ENCODE measurements at regions not wholly inside any gene's neighbourhood (a gene's known extent, or its start where the extent isn't known, plus 50 kb on each side); places are given as distances from the start of the nearest gene placed in this dataset.

DNA sequence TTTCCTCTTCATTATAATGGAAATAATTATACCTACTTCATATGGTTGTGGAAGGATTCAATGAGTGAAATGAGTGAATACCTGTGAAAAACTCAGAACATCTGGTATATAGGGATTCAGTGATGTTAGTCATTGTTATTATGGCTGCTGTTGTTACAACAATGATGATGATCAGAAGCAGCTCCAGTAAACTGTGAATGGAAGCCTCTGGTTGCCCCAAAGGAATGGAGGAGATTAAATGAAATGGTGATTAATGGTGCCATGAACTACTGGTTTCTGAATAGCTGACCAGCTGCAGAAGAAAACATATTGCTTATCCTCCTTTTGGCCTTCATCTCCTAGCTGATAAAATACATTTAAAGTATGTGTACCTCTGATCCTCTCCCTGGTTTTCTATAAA lies 372.0 kb downstream of the ARHGEF28 start:
- H3K4me3 ChIP-seq (replicated peaks; ENCODE audit: low read depth, low read length), result no peak overlapping the region
- DNase-seq (ENCODE audit: low read depth), result peak; percentile 20
- TF ChIP-seq, protein P1, sequence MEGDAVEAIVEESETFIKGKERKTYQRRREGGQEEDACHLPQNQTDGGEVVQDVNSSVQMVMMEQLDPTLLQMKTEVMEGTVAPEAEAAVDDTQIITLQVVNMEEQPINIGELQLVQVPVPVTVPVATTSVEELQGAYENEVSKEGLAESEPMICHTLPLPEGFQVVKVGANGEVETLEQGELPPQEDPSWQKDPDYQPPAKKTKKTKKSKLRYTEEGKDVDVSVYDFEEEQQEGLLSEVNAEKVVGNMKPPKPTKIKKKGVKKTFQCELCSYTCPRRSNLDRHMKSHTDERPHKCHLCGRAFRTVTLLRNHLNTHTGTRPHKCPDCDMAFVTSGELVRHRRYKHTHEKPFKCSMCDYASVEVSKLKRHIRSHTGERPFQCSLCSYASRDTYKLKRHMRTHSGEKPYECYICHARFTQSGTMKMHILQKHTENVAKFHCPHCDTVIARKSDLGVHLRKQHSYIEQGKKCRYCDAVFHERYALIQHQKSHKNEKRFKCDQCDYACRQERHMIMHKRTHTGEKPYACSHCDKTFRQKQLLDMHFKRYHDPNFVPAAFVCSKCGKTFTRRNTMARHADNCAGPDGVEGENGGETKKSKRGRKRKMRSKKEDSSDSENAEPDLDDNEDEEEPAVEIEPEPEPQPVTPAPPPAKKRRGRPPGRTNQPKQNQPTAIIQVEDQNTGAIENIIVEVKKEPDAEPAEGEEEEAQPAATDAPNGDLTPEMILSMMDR (IDR thresholded peaks at IDR 0.05; ENCODE audit: low read length, missing control alignments), result no peak

DNA sequence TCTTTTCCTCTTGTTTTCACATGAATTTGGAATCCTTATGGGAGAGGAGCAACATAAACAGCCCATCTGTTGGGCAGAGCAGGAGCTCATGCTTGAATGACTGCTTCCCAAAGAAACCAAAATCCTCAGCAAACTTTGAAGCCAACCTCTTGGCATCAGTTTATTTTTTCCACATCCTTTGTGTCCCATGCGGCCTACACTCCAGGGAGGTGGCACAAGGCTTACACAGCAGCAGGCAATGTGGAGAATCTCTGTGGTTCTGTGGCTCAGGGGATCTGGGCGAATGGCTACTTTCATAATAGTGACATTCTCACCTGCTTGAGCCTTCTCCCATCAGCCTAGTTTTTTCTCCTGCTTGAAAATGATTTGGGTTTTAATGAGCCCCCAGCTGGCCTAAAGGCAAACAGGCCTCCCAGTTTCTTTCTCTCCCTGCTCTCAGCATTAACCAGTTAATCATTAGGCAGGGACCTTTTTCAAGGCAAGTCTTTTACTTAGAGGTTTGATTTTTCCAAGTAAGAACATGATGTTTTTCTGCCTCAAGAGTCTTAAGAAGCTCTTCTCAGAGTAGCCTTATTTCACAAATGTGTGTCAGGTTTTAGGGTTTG lies 370.3 kb downstream of the ARHGEF28 start:
- DNase-seq (ENCODE audit: low read depth), result no peak
- no peak overlapping the region for H3K4me3 ChIP-seq (replicated peaks; ENCODE audit: low read depth, low read length)
- TF ChIP-seq, protein P1 (IDR thresholded peaks at IDR 0.05; ENCODE audit: low read length, missing control alignments), result no peak

DNA sequence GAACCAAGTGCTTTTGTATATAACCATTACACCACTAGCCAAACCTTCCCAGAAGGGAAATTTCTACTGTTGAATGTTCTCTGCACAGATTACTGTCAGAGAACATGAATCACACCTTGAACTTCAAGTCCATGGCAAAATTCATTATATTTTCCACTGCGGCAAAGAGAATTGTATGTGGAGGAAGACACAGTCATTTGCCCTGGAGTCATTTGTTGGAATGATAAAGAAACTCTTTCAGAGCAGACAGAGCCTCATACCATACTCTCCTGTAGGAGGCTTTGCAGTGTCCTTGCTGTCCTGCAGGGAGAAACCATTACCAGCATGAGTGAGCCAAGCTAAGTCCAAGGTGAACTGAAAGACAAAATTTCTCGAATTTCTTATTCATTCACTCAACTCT lies 369.0 kb downstream of the ARHGEF28 start:
- H3K4me3 ChIP-seq (replicated peaks; ENCODE audit: low read depth, low read length), result no peak overlapping the region
- TF ChIP-seq, protein P1 (IDR thresholded peaks at IDR 0.05; ENCODE audit: low read length, missing control alignments), result no peak
- no peak for DNase-seq (ENCODE audit: low read depth)
